ENCODE measurements at regions not wholly inside any gene's neighbourhood (a gene's known extent, or its start where the extent isn't known, plus 50 kb on each side); places are given as distances from the start of the nearest gene placed in this dataset.

DNA sequence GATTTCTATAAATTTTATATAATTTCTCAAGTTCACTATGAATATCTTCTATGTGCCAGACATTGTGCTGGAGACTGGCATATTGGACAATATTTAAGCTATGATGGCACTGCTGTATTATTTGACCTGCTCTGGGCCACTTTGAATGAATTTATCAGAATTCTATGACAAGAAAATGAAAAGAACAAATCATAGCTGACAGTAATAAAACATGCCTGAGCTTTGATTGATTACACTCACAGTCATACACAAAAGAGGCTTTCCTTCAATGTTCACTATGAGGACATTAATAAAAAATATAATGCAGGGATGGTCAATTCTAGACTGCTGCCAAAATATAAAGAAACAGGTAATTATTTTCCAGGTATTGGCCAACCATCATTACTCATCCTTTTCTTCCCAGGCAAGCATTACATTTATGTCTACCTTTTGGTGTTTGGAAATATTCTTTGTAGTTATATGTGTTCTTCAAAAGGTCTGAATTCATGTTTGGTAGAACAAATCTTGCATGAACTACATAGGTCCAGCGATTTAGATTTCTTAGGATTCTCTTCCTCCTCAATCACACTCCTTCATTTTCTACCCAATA, 81.0 kb upstream of the ALCAM start:
- no peak for TF ChIP-seq CTCF (IDR thresholded peaks at IDR 0.05; ENCODE audit: low read depth, low read length)
- TF ChIP-seq MYC (IDR thresholded peaks at IDR 0.05; ENCODE audit: low read depth, low read length) = no peak
- TF ChIP-seq, protein P1, sequence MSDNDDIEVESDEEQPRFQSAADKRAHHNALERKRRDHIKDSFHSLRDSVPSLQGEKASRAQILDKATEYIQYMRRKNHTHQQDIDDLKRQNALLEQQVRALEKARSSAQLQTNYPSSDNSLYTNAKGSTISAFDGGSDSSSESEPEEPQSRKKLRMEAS (IDR thresholded peaks at IDR 0.05; ENCODE audit: low read depth, low read length) = no peak
- no peak for TF ChIP-seq POLR2A (IDR thresholded peaks at IDR 0.05; ENCODE audit: extremely low read depth, insufficient read length)

Data from NB4 (cell line).